ENCODE measurements at regions not wholly inside any gene's neighbourhood (a gene's known extent, or its start where the extent isn't known, plus 50 kb on each side); places are given as distances from the start of the nearest gene placed in this dataset.

- TF ChIP-seq ARNT (IDR thresholded peaks at IDR 0.05) (no peak), SUZ12 (IDR thresholded peaks at IDR 0.05) (no peak), ZNF384 (IDR thresholded peaks at IDR 0.05) (no peak), FOXM1 (IDR thresholded peaks at IDR 0.05; ENCODE audit: borderline replicate concordance) (no peak), FOXA1 (IDR thresholded peaks at IDR 0.05) (no peak), SP1 (IDR thresholded peaks at IDR 0.05) (no peak), HDGF (IDR thresholded peaks at IDR 0.05; ENCODE audit: borderline replicate concordance) (no peak), TARDBP (IDR thresholded peaks at IDR 0.05) (no peak), FOXK2 (IDR thresholded peaks at IDR 0.05) (no peak), ELF4 (IDR thresholded peaks at IDR 0.05) (no peak), L3MBTL2 (conservative IDR thresholded peaks at IDR 0.05) (no peak), BHLHE40 (IDR thresholded peaks at IDR 0.05; ENCODE audit: borderline replicate concordance) (no peak), LEF1 (IDR thresholded peaks at IDR 0.05; ENCODE audit: borderline replicate concordance) (no peak), PKNOX1 (IDR thresholded peaks at IDR 0.05) (no peak)
Observed at GRCh38 chr21:14010729-14011128, 200.0 kb downstream of the LIPI start.
